Activated CD8-positive, alpha-beta memory T cell treated with anti-CD3 and anti-CD28 coated beads for 1 hour (primary cell): ENCODE measurements at regions not wholly inside any gene's neighbourhood (a gene's known extent, or its start where the extent isn't known, plus 50 kb on each side); places are given as distances from the start of the nearest gene placed in this dataset.

Source experiments
- DNase-seq, 2 donors: peaks; one replicate each; pipeline ENCODE4 v3.0.0-alpha.2; 2020; ENCODE audit warnings: low read depth in 1 of 2; ENCODE audit errors: extremely low read depth in 1 of 2

DNA sequence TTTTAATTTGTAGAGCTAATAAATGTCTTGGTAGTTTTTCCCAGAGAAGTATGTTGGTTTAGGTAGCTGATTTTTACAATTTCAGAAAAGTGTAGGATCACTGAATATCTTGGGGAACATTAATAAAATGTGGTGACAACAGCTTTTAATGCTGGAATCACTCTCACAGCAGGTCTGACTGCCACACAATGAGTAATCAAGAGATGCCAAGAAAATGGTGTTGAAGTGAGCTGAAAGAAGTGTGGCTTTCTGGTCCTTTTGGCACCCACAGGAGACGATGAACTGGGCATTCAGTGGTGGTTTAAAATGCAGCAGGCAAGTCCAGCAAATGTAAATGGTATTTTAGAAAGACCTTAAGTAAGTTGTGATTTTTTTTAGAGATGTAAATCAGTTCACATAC, 175.8 kb downstream of the CBLN2 start:
- no peak for DNase-seq

DNA sequence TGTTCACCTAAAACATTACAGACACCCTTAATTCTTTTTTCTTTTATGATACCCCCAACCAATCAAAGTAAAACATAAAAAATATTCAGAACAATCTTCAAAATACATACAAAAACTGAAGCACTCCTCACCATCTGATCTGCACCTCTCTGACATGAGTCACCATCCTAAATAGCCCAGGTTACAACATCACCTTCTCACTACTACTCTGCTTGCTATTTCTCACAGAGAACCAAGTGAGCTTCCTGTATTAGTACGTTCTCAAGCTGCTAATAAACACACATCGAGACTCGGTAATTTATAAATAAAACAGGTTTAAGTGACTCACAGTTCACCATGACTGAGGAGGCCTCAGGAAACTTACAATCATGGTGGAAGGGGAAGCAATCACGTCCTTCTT, 183.5 kb downstream of the CBLN2 start:
- DNase-seq = no peak

- no peak for DNase-seq
Observed at GRCh38 chr18:72342933-72343332, 201.2 kb downstream of the CBLN2 start.

GRCh38 chr18:72339976-72340375, 204.2 kb downstream of the CBLN2 start:
- DNase-seq = no peak

DNA sequence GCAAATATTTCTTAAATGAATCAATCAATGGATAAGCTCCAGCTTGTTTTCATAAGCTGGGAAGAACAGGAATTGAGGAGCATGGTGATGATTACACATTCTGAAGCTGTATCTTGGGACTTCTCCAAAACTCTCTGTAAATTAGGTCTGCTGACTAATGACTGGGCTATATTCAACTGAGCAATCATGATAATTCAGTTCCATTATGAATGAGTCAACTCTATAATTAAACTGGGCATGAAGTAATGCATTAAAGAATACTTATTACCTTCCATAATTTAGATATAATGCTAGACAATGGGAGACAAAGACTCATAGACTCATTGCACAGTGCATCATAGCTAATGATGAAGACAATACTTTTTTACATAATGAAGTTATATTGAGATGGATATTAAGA, 207.4 kb downstream of the CBLN2 start:
- DNase-seq = no peak

DNA sequence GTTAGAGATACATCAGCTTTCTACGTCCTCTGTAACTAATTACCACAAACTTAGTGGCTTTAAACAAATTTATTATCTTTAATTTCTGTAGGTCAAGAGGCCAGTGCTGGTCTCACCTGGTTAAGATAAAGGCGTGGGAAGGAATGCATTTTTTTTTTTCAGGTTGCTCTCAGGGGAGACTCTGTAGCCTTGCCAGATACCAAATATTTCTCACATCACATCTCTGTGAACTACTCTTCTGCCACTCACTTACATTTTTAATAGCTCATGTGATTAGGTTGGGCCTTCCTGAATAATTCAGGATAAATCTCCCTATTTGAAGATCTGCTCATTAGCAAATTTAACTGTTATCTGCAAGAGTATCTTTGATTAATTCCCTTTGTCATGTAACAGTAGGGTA, 214.6 kb downstream of the CBLN2 start:
- DNase-seq = no peak

GRCh38 chr18:72325307-72325706, 218.8 kb downstream of the CBLN2 start:
- no peak for DNase-seq

DNA sequence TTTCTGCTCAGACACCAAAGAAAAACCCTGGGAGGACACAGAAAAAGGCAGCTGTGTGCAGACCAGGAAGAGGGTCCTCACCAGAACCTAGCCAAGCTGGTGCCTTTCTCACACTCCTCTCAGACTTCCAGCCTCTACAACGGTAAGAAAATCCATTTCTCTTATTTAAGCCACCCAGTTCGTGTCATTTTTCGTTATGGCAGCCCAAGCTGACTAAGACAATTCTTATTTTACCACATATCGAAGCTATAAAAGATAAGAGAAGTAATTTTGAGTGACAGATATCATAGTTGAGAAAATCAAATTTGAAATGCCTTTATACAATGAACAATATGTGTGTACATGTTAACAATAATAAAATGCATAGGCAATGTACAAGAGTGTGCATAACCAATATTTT, 219.5 kb downstream of the CBLN2 start:
- DNase-seq = no peak

- DNase-seq = no peak
Observed at GRCh38 chr18:72316497-72316896, 227.6 kb downstream of the CBLN2 start.

GRCh38 chr18:72283148-72283925, 260.8 kb downstream of the CBLN2 start:
- no peak for DNase-seq

- no peak for DNase-seq
Observed at GRCh38 chr18:72273025-72273424, 271.1 kb downstream of the CBLN2 start.

DNA sequence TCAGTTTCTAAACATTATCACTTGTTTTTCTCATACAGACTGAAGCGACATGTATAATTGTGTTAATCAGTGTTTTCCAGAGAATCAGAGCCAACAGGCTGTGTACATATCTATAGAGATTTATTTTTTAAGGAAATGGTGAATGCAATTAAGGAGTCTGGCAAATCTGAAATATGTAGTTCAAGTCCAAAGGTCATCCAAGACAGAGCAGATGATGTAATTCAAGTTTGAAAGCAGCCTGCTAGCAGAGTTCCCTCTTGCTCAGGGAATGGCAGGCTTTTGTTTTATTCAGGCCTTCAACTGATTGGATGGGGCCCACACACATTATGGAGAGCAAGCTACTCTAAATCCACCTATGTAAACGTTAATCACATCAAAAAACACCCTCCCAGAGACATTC, 282.6 kb downstream of the CBLN2 start:
- DNase-seq = no peak

DNA sequence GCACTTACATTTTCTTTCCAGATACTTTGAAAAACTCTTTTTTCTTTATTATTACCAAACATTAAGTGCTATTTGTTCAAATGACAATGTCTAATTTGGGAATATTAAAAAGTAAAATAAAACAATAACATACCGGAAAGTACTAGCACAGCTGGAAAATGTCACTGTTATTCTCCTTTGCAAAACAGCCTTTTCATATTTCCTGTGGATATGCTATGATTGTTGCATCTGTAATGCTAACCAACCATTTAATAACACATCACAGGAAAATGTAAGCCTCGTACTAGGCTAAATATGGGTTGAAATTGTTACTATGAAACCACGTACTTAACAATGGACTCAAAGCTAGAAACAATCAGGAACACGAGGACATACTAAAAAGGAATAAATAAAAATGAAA, 298.1 kb downstream of the CBLN2 start:
- DNase-seq = no peak

DNA sequence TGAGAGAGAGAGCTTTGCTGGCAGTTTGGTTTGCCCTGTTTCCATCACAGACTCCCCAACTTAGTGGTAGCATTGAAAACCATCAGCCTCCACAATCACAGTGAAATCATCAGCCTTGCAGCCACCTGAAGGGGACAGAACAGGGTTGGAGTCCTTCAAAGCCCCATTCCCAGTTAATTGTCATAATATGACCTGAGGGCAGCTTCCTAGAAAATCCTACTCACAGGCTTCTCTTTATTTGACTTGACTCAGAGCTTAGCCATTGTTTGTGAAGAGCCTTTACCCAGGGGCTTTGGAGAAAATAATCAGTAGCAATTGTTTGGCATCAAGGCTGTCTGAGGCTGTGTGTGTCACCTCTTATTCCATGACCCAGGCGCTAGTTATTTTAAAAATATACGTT, 308.7 kb downstream of the CBLN2 start:
- no peak for DNase-seq

DNA sequence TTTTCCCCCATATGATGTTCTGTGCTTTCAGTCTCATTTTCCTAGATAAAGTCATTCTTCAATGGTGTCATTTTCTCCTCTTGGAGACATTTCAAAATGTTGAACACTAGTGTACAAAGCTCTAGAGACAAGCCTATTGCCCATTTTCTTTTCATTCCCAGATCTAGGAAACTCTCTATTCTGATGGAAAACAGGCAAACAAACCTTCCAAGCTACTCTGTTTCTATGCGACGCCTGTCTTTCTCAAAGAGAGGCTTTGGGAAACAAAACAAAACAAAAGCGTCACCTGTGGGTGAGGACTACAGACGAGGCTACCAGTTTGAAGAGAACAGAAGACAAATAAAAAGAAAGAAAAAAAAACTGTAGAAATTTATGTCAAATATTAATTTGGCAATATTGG, 311.0 kb downstream of the CBLN2 start:
- DNase-seq = no peak

GRCh38 chr18:72232644-72233043, 311.5 kb downstream of the CBLN2 start:
- DNase-seq = no peak

- no peak for DNase-seq
Observed at GRCh38 chr18:72225958-72226357, 318.2 kb downstream of the CBLN2 start.

GRCh38 chr18:72223733-72224132, 320.4 kb downstream of the CBLN2 start:
- no peak for DNase-seq

- DNase-seq = no peak
Observed at GRCh38 chr18:72208920-72209676, 335.0 kb downstream of the CBLN2 start.

GRCh38 chr18:72207280-72207679, 336.9 kb downstream of the CBLN2 start:
- no peak for DNase-seq

DNA sequence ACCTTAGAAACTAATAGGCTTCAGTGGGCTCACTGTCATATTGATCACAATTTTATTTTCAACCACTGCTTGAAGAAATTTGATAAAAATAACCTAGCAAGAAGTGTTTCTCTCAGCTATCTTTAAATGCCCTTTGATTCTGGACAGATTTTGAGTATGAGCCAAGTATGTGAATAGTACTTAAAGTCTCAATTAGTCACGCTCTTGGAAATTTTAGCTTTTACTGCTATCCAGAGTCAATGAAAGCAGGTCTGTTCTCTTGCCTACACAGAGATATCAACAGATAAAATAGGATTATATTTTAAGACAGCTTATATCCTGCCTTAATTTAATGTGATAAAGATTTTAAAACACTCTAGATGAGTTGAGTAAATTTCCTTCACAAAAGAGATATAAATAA, 337.3 kb downstream of the CBLN2 start:
- no peak for DNase-seq

DNA sequence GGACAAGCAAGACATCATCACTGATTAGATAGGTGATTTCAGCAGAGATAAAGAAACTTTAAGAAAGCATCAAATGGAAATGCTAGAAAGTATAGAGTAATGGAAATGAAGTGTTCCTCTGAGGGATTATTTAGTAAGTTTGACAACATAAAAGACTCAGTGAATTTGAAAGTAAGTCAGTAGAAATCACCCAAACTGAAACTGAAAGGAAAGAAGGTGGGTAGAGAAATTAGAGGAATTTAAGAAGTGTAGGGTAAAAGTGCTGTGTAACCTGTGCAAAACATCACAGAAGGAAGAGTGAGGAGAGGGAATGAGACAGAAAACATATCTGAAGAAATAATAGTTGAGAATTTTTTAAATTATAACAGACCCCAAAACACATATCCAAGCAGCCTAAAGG, 343.1 kb downstream of the CBLN2 start:
- no peak for DNase-seq
